SIG-M5 treated with dmso at 0.1 percent for 504 hours (cell line): ENCODE measurements at regions not wholly inside any gene's neighbourhood (a gene's known extent, or its start where the extent isn't known, plus 50 kb on each side); places are given as distances from the start of the nearest gene placed in this dataset.
"Not testable (repeated sequence)": the region's sequence is repeated elsewhere in the genome, so short reads cannot be mapped to it uniquely, and the experiment has no call there.

Experiments
- DNase-seq: peaks from one replicate; lab custom pipeline; 2025; ENCODE audit not compliant: unreplicated experiment; lab: John Stamatoyannopoulos, UW

- no peak for DNase-seq
Measured at GRCh38 chr1:222187566-222188332, 360.2 kb downstream of the HHIPL2 start.

GRCh38 chr1:222182641-222183040, 365.3 kb downstream of the HHIPL2 start:
- no peak for DNase-seq

DNA sequence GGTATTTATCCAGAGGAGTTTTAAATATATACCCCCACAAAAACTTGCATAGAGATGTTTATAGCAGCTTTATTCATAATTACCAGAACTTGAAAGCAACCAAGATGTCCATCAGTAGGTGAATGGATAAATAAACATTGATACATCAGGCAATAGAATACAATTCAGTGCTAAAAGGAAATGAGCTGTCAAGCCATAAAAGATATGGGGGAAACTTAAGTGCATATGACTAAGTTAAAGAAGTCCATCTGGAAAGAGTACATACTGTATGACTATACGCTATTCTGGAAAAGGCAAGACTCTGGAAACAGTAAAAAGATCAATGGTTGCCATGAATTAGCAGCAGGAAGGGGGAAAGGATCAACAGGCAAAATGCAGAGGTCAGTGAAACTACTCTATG, 366.7 kb downstream of the HHIPL2 start:
- no peak for DNase-seq

- DNase-seq, result not testable (repeated sequence)
Measured at GRCh38 chr1:222177496-222177895, 370.4 kb downstream of the HHIPL2 start.

GRCh38 chr1:222171005-222171404, 376.9 kb downstream of the HHIPL2 start:
- DNase-seq, result peak; percentile 57

DNA sequence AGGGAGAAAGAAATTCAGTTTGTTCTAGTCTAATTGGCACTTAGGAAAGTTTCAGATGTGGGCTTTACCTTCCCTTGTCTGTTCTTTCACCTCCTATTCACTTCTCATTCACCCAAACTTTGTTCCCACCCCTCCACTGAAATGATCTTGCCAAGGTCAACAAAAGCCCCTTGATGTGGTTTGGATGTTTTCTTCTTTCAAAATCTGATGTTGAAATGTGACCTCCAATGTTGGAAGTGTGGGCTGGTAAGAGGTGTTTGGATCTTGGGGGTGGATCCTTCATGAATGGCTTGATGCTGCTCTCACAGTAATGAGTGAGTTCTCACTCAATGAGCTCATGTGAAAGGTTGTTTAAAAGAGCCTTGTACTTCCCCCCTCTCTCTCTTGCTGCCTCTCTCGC, 379.3 kb downstream of the HHIPL2 start:
- DNase-seq, result no peak

DNA sequence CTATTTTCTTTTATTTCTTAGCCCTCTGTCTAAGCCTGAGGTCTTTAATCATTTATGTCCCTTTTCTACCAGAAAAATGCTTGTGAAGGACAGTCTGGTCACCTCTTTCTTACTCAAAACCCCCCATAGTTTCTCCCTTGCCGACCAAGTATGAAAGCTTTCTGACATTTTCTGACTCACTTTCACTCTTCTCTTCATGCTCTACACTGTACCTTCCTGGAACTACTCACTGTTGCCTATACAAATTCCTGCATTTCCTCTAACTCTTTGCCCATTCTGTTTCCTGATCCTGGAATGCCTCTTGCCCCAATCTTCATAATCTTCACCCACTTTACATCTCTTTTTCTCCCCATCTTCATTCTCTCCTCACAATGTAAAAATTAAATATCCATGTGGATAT, 380.0 kb downstream of the HHIPL2 start:
- DNase-seq, result no peak

GRCh38 chr1:222167111-222167510, 380.8 kb downstream of the HHIPL2 start:
- DNase-seq, result peak; percentile 1

DNA sequence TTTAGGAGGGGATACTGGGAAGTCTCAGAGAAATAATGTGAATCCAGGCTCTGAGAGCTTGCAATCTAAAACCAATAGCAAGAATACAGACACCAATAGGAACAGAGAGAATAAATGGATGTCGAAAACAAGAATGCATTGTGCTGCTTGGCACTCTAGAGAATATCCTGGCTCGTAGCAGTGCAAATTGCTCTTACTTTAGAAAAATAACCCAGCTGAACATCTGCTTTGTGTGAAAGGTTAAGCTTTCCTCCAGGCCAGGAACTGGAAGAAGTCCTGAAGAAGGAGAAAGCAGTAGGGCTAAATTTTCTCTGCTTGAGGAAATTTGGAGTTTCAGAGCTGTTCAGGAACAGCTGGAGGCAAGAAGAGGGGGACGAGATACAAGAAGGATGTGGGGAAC, 382.3 kb downstream of the HHIPL2 start:
- no peak for DNase-seq

GRCh38 chr1:222163895-222164294, 384.0 kb downstream of the HHIPL2 start:
- no peak for DNase-seq

- DNase-seq, result no peak
Measured at GRCh38 chr1:222161676-222162075, 386.2 kb downstream of the HHIPL2 start.

GRCh38 chr1:222157612-222158011, 390.3 kb downstream of the HHIPL2 start:
- no peak for DNase-seq

DNA sequence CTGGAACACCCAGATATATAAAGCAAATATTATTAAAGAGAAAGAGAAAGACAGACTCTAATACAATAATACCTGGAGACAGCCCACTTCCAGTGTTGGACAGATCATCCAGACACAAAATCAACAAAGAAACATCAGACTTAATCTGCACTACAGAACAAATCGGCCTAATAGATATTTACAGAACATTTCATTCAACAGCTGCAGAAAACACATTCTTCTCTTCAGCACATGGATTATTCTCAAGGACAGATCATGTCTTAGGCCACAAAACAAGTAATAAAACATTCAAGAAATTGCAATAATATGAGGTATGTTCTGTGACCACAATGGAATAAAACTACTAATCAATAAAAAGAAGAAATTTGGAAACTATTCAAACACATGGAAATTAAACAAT, 398.3 kb upstream of the DUSP10 start:
- DNase-seq, result no peak

- DNase-seq, result no peak
Measured at GRCh38 chr1:222138095-222138494, 396.2 kb upstream of the DUSP10 start.

DNA sequence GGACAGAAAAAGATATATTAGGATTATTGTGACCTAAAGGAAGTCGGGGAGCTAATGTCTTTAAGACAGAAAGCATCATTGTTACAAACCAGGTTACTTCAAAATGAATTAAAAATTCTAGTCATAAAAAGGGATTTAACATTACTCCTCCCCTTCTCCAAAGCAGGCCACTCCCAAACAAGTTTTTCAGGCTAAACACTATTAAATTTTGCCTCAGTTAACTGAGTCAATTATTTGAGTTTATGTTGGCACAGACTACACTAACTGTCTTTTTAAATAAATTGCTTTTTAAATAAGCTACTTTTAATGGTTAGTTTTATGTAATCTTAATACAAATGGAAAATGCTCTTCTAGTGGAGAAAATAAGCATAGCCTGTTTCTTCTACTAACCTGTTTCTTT, 395.0 kb upstream of the DUSP10 start:
- DNase-seq, result no peak

DNA sequence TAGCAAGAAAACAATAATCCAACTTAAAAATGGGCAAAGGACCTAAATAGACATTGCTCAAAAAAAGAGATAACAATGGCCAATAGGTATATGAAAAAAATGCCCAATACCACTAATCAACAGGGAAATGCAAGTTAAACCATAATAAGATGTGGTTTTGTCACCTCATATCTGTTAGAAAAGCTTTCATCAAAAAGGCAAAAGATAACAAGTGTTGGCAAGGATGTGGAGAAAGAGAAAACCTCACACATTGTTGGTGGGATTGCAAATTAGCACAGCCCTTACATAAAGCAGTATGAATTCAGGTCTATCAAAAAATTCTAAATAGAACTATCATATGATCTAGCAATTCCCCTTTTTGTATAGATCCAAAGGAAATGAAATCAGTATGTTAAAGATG, 387.2 kb upstream of the DUSP10 start:
- no peak for DNase-seq

- DNase-seq, result no peak
Measured at GRCh38 chr1:222127526-222128152, 385.8 kb upstream of the DUSP10 start.

- no peak for DNase-seq
Measured at GRCh38 chr1:222127096-222127495, 385.2 kb upstream of the DUSP10 start.

DNA sequence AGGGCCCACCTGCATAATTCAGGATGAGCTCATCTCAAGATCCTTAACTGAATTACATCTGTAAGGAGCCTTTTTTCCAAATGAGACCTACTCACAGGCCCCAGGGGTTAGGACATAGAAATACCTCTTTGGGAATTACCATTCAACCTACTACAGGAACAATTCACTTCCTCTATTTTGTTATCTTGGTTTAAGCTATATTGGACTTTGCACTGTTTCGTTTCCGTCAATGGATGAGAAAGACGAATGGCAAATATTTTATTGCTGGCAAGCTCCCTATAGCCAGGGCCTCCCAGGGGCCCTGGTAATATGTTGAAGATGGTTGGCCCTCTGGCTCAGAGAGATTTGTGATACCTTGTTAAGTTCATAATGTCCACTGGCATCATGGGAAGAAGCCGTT, 384.2 kb upstream of the DUSP10 start:
- DNase-seq, result no peak

DNA sequence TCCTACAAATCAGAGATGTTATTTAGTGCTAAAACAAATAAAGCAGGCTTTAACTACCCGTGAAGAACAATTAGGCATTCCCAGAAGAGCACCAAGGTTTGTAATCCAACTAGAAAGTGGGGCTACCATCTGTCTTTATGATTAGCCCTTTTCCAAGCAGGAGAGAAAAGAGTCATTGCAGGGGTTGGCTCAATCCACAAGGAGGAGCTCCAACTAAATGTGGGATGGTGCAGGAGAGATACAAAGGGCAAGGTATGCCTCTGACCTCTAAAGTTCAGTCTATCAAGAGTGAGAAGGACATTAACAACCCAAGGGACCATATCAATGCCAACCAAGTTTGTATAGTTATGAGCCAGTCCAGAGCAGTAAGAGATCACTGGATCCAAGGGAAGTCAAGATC, 382.7 kb upstream of the DUSP10 start:
- DNase-seq, result no peak

GRCh38 chr1:222123111-222123510, 381.2 kb upstream of the DUSP10 start:
- no peak for DNase-seq

DNA sequence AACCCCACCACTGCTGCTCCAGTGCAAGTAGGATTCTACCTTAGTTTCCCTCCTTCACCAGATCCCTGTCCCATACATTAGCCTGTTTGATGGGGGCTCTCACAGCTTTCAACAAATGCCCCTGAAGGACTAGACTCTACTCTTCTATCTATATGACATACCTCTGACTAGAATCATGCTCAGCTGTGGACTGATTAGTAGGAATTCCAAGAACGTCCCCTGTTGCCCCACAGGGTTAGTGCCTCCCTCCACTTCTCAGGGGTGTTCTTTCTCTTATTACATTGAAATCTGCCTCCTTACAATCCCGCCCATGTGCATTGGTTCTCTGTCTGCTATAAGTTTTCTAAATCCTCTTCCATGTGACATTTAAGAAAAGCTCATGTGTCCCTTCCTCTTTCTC, 375.9 kb upstream of the DUSP10 start:
- DNase-seq, result no peak
